H9 (cell line): ENCODE measurements at regions not wholly inside any gene's neighbourhood (a gene's known extent, or its start where the extent isn't known, plus 50 kb on each side); places are given as distances from the start of the nearest gene placed in this dataset.

Experiments used
- DNase-seq: peaks from one replicate; pipeline ENCODE4 v3.0.0-alpha.2; 2017
- H2AFZ ChIP-seq: one replicate; pipeline ENCODE4 v1.6.1; 2013; ENCODE audit warnings: mild to moderate bottlenecking, low read length, control low read depth, moderate library complexity
- H2AK5ac ChIP-seq: 2 replicates; pipeline ENCODE4 v1.6.1; 2013; ENCODE audit warnings: low read length, control low read depth, mixed read lengths; ENCODE audit not compliant: insufficient read length
- H2BK120ac ChIP-seq: one replicate; pipeline ENCODE4 v1.6.1; 2013; ENCODE audit warnings: low read depth, mild to moderate bottlenecking, low read length, control low read depth, inconsistent platforms; ENCODE audit not compliant: poor library complexity, severe bottlenecking
- H2BK12ac ChIP-seq: 2 replicates; pipeline ENCODE4 v1.6.1; 2013; ENCODE audit warnings: low read length, control low read depth, mixed read lengths, low read depth; ENCODE audit not compliant: insufficient read length
- H2BK15ac ChIP-seq: 2 replicates; pipeline ENCODE4 v1.6.1; 2013; ENCODE audit warnings: low read depth, low read length, control low read depth
- H2BK20ac ChIP-seq: one replicate; pipeline ENCODE4 v1.6.1; 2013; ENCODE audit warnings: low read depth, mild to moderate bottlenecking, low read length, control low read depth, inconsistent platforms; ENCODE audit not compliant: poor library complexity, severe bottlenecking
- H2BK5ac ChIP-seq: 2 replicates; pipeline ENCODE4 v1.6.1; 2013; ENCODE audit warnings: low read length, control low read depth, mixed read lengths; ENCODE audit not compliant: insufficient read length
- H3K14ac ChIP-seq: 2 replicates; pipeline ENCODE4 v1.6.1; 2013; ENCODE audit warnings: low read length, control low read depth; ENCODE audit not compliant: insufficient read depth
- H3K18ac ChIP-seq: 2 replicates; pipeline ENCODE4 v1.6.1; 2013; ENCODE audit warnings: low read depth, mild to moderate bottlenecking, mixed read lengths, low read length, control low read depth; ENCODE audit not compliant: insufficient read length
- H3K23ac ChIP-seq: 2 replicates; pipeline ENCODE4 v1.6.1; 2013; ENCODE audit warnings: low read length, control low read depth, mixed read lengths, low read depth; ENCODE audit not compliant: insufficient read length
- H3K23me2 ChIP-seq: 2 replicates; pipeline ENCODE4 v1.6.1; 2013; ENCODE audit warnings: low read depth, mild to moderate bottlenecking, mixed read lengths, low read length, control low read depth; ENCODE audit not compliant: insufficient read length, poor library complexity, severe bottlenecking
- H3K27ac ChIP-seq: 2 replicates; pipeline ENCODE4 v1.5.1; 2013; ENCODE audit warnings: low read length, control low read depth, mixed read lengths, low read depth; ENCODE audit not compliant: insufficient read length
- H3K27me3 ChIP-seq: 2 replicates; pipeline ENCODE4 v1.6.1; 2013; ENCODE audit warnings: low read length, control low read depth, inconsistent platforms; ENCODE audit not compliant: insufficient read depth
- H3K4ac ChIP-seq: 2 replicates; pipeline ENCODE4 v1.6.1; 2013; ENCODE audit warnings: low read depth, mild to moderate bottlenecking, control low read depth, inconsistent platforms, low read length, moderate library complexity
- H3K4me1 ChIP-seq: 2 replicates; pipeline ENCODE4 v1.6.1; 2013; ENCODE audit warnings: low read length, control low read depth, inconsistent platforms; ENCODE audit not compliant: insufficient read depth
- H3K4me2 ChIP-seq: 2 replicates; pipeline ENCODE4 v1.6.1; 2013; ENCODE audit warnings: low read length, control low read depth, mixed read lengths; ENCODE audit not compliant: insufficient read length, insufficient read depth
- H3K56ac ChIP-seq: 2 replicates; pipeline ENCODE4 v1.6.1; 2013; ENCODE audit warnings: low read depth, mild to moderate bottlenecking, mixed read lengths, low read length, control low read depth; ENCODE audit not compliant: insufficient read length
- H3K79me1 ChIP-seq: 2 replicates; pipeline ENCODE4 v1.6.1; 2013; ENCODE audit warnings: low read depth, mild to moderate bottlenecking, moderate library complexity, low read length, control low read depth, inconsistent platforms; ENCODE audit not compliant: insufficient read depth, poor library complexity, severe bottlenecking
- H3K79me2 ChIP-seq: 2 replicates; pipeline ENCODE4 v1.6.1; 2013; ENCODE audit warnings: low read length, control low read depth, inconsistent platforms; ENCODE audit not compliant: insufficient read depth
- H3K9ac ChIP-seq: 2 replicates; pipeline ENCODE4 v1.6.1; 2013; ENCODE audit warnings: low read length, control low read depth, mixed read lengths; ENCODE audit not compliant: insufficient read length; ENCODE audit errors: extremely low read depth
- H3K9me3 ChIP-seq: one replicate; pipeline ENCODE4 v1.6.1; 2013; ENCODE audit warnings: low read depth, low read length, inconsistent platforms; ENCODE audit not compliant: control insufficient read depth
- H3T11ph ChIP-seq: one replicate; pipeline ENCODE4 v1.6.1; 2013; ENCODE audit warnings: mild to moderate bottlenecking, low read length, control low read depth, inconsistent platforms
- H4K20me1 ChIP-seq: one replicate; pipeline ENCODE4 v1.6.1; 2013; ENCODE audit not compliant: control insufficient read depth, insufficient read length, insufficient read depth
- H4K5ac ChIP-seq: 2 replicates; pipeline ENCODE4 v1.6.1; 2013; ENCODE audit warnings: low read depth, mild to moderate bottlenecking, mixed read lengths, low read length, control low read depth; ENCODE audit not compliant: insufficient read length
- H4K8ac ChIP-seq: replicated peaks from 2 replicates; pipeline ENCODE4 v1.6.1; 2013; ENCODE audit warnings: low read length, control low read depth, mixed read lengths, low read depth; ENCODE audit not compliant: insufficient read length
- H4K91ac ChIP-seq: 2 replicates; pipeline ENCODE4 v1.6.1; 2013; ENCODE audit warnings: low read depth, mild to moderate bottlenecking, moderate library complexity, mixed read lengths, low read length, control low read depth; ENCODE audit not compliant: insufficient read length
- H3K27ac Mint-ChIP-seq, 3 experiments: 2 replicates in 2 of 3; 3 replicates in 1 of 3; pipeline ENCODE4 v1.8.0; 2020 to 2021; ENCODE audit warnings: mixed read lengths in 3 of 3, mild to moderate bottlenecking in 1 of 3, moderate library complexity in 1 of 3
- H3K27me3 Mint-ChIP-seq: 2 replicates; pipeline ENCODE4 v1.8.0; 2021; ENCODE audit warnings: low read depth, mild to moderate bottlenecking, moderate library complexity, mixed read lengths
- H3K36me3 Mint-ChIP-seq, 3 experiments: 2 replicates in 2 of 3; 3 replicates in 1 of 3; pipeline ENCODE4 v1.8.0; 2020 to 2021; ENCODE audit warnings: low read depth in 3 of 3, mixed read lengths in 3 of 3; ENCODE audit not compliant: insufficient read depth in 1 of 3
- H3K4me1 Mint-ChIP-seq, 2 experiments: 2 replicates each; pipeline ENCODE4 v1.8.0; 2020; ENCODE audit warnings: mixed read lengths in 2 of 2
- H3K4me3 Mint-ChIP-seq, 2 experiments: 2 replicates in 1 of 2; 3 replicates in 1 of 2; pipeline ENCODE4 v1.8.0; 2020 to 2021; ENCODE audit warnings: mild to moderate bottlenecking in 2 of 2, mixed read lengths in 2 of 2, moderate library complexity in 1 of 2
- H3K9me3 Mint-ChIP-seq, 2 experiments: 2 replicates in 1 of 2; 3 replicates in 1 of 2; pipeline ENCODE4 v1.8.0; 2020; ENCODE audit warnings: mild to moderate bottlenecking in 2 of 2, mixed read lengths in 2 of 2, moderate library complexity in 1 of 2
- CTCF ChIP-seq: fragments of 200-600 bp; sonication (generic); conservative IDR thresholded peaks from 3 replicates; pipeline ENCODE4 v1.8.0; 2021; ENCODE audit warnings: antibody characterized with exemption, mild to moderate bottlenecking
- WGBS: extraction: QIAGEN DNeasy Blood & Tissue Kit; methylation state at CpG from one replicate; pipeline ENCODE4 v1.1.7; 2013; ENCODE audit warnings: missing lambda C conversion rate, low lambda C conversion rate, mixed read lengths; ENCODE audit not compliant: insufficient read length; ENCODE audit errors: extremely low coverage; 5-methylcytosine and 5-hydroxymethylcytosine counted together

GRCh38 chr14:85948153-85948552 is 418.2 kb downstream of the FLRT2 start:
- no peak overlapping the region for H3K18ac ChIP-seq
- H3K23ac ChIP-seq, result no peak overlapping the region
- no peaks in the 10 kb centered on the region for H3K9me3 Mint-ChIP-seq
- no peak overlapping the region for H2AFZ ChIP-seq
- no peak overlapping the region for H3K27ac Mint-ChIP-seq
- H2BK120ac ChIP-seq, result no peak overlapping the region
- H3K9ac ChIP-seq, result no peak overlapping the region
- no peak overlapping the region for H2BK20ac ChIP-seq
- no peaks in the 10 kb centered on the region for H3K27me3 ChIP-seq
- no peaks in the 10 kb centered on the region for H3K36me3 Mint-ChIP-seq
- no peak overlapping the region for H3K27ac ChIP-seq
- no peak overlapping the region for H3K4me2 ChIP-seq
- no peak overlapping the region for H3K4ac ChIP-seq
- DNase-seq, result no peak
- H3K23me2 ChIP-seq, result no peaks in the 10 kb centered on the region
- H3K9me3 ChIP-seq, result no peaks in the 10 kb centered on the region
- no peak overlapping the region for H3K4me3 Mint-ChIP-seq
- TF ChIP-seq CTCF, result no peak
- H3K56ac ChIP-seq, result no peak overlapping the region
- no peak overlapping the region for H2AK5ac ChIP-seq
- no peak overlapping the region for H3T11ph ChIP-seq
- H3K14ac ChIP-seq, result no peak overlapping the region
- no peaks in the 10 kb centered on the region for H3K79me1 ChIP-seq
- H2BK15ac ChIP-seq, result no peak overlapping the region
- no peak overlapping the region for H4K91ac ChIP-seq
- no peak overlapping the region for H2BK5ac ChIP-seq
- H4K8ac ChIP-seq, result no peak overlapping the region
- no peaks in the 10 kb centered on the region for H3K4me1 Mint-ChIP-seq
- H4K5ac ChIP-seq, result no peak overlapping the region
- no peaks in the 10 kb centered on the region for H4K20me1 ChIP-seq
- no peaks in the 10 kb centered on the region for H3K27me3 Mint-ChIP-seq
- no peaks in the 10 kb centered on the region for H3K79me2 ChIP-seq
- H2BK12ac ChIP-seq, result no peak overlapping the region
- H3K4me1 ChIP-seq, result no peaks in the 10 kb centered on the region
- WGBS, result no CpG with 5 or more reads among the region's 4 CpGs
